C4-2B (cell line): ENCODE measurements at regions not wholly inside any gene's neighbourhood (a gene's known extent, or its start where the extent isn't known, plus 50 kb on each side); places are given as distances from the start of the nearest gene placed in this dataset.
"Not testable (repeated sequence)": the region's sequence is repeated elsewhere in the genome, so short reads cannot be mapped to it uniquely, and the experiment has no call there.

Source experiments
- CTCF ChIP-seq: fragments of 450-650 bp; conservative IDR thresholded peaks from 2 replicates; pipeline ENCODE4 v1.5.1; 2017; ENCODE audit warnings: mild to moderate bottlenecking
- ZFX ChIP-seq: fragments of 450-650 bp; IDR thresholded peaks from 2 replicates; pipeline ENCODE4 v1.6.1; 2017

- TF ChIP-seq CTCF, ZFX: not testable (repeated sequence)
These were observed 190.7 kb downstream of the UBE3A start for GRCh38 chr15:25248087-25248486.
